Activated CD8-positive, alpha-beta T cell treated with anti-CD3 and anti-CD28 coated beads for 36 hours (primary cell): ENCODE measurements at regions not wholly inside any gene's neighbourhood (a gene's known extent, or its start where the extent isn't known, plus 50 kb on each side); places are given as distances from the start of the nearest gene placed in this dataset.

ENCODE experiments used
- ATAC-seq: fragments of 200-7000 bp; cut with Tn5 transposase; one replicate; pipeline ENCODE4 v1.10.0; 2021; ENCODE audit warnings: mild to moderate bottlenecking, moderate library complexity
- CTCF ChIA-PET: fragments of 350-600 bp; sonication (Branson Sonifier 250); formaldehyde crosslinking; loops from one replicate; lab custom pipeline; 2021; ENCODE audit warnings: antibody characterized with exemption; lab: Charles Lee
- POLR2A ChIA-PET: fragments of 350-600 bp; sonication (Branson Sonifier 250); formaldehyde crosslinking; loops from one replicate; lab custom pipeline; 2021; ENCODE audit warnings: antibody characterized with exemption; lab: Charles Lee
- DNase-seq: peaks from one replicate; pipeline ENCODE4 v3.0.0-alpha.2; 2020
- H3K27ac Mint-ChIP-seq: one replicate; pipeline ENCODE4 v1.8.0; 2021; ENCODE audit warnings: mild to moderate bottlenecking, mixed read lengths
- H3K27me3 Mint-ChIP-seq: one replicate; pipeline ENCODE4 v1.8.0; 2021; ENCODE audit warnings: mixed read lengths
- H3K36me3 Mint-ChIP-seq: one replicate; pipeline ENCODE4 v1.8.0; 2021; ENCODE audit warnings: low read depth, mixed read lengths
- H3K4me1 Mint-ChIP-seq: one replicate; pipeline ENCODE4 v1.8.0; 2021; ENCODE audit warnings: low read depth, mixed read lengths
- H3K4me3 Mint-ChIP-seq: one replicate; pipeline ENCODE4 v1.8.0; 2021; ENCODE audit warnings: mild to moderate bottlenecking, moderate library complexity, mixed read lengths
- H3K9me3 Mint-ChIP-seq: one replicate; pipeline ENCODE4 v1.8.0; 2021; ENCODE audit warnings: mixed read lengths
- intact Hi-C: fragments of 100-400 bp; cut with micrococcal nuclease; formaldehyde crosslinking; loops from one replicate; pipeline ENCODE4 v1.10.0; 2022
- TF ChIP-seq, protein P1 (sequence below): fragments of 200-600 bp; IDR thresholded peaks from one replicate; pipeline ENCODE4 v1.8.0; 2022; ENCODE audit warnings: antibody characterized with exemption, mild to moderate bottlenecking

- H3K4me1 Mint-ChIP-seq: peaks cover 19% of the 10 kb centered on the region
- intact Hi-C loops: no loop called here
- ChIA-PET CTCF (no interaction called here), POLR2A (no interaction called here)
- DNase-seq: no peak
- no peak for ATAC-seq
- no peaks in the 10 kb centered on the region for H3K36me3 Mint-ChIP-seq
- no peak overlapping the region for H3K4me3 Mint-ChIP-seq
- H3K27me3 Mint-ChIP-seq: no peaks in the 10 kb centered on the region
- H3K27ac Mint-ChIP-seq: no peak overlapping the region
- H3K9me3 Mint-ChIP-seq: no peaks in the 10 kb centered on the region
- TF ChIP-seq, protein P1, sequence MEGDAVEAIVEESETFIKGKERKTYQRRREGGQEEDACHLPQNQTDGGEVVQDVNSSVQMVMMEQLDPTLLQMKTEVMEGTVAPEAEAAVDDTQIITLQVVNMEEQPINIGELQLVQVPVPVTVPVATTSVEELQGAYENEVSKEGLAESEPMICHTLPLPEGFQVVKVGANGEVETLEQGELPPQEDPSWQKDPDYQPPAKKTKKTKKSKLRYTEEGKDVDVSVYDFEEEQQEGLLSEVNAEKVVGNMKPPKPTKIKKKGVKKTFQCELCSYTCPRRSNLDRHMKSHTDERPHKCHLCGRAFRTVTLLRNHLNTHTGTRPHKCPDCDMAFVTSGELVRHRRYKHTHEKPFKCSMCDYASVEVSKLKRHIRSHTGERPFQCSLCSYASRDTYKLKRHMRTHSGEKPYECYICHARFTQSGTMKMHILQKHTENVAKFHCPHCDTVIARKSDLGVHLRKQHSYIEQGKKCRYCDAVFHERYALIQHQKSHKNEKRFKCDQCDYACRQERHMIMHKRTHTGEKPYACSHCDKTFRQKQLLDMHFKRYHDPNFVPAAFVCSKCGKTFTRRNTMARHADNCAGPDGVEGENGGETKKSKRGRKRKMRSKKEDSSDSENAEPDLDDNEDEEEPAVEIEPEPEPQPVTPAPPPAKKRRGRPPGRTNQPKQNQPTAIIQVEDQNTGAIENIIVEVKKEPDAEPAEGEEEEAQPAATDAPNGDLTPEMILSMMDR: no peak
Measured at GRCh38 chr7:142542942-142543341, 206.3 kb upstream of the PRSS1 start.

DNA sequence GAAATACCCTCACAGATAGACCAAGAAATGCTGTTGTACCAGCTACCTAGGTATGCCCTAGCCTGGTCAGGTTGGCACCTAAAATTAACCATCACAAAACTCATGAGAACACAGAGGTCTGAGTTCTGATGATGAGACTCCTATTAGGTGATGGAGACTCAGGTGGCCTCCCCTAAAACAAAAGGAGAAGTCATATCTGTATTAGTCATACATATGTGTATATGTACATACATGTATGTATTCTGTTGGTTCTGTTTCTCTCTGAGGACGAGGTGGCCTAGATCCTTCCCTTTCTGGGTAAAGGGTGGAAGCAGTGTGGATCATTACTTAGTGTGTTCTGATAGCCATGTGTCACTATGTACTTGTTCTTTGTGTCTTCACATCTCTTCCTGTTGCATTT is 207.2 kb upstream of the PRSS1 start:
- Mint-ChIP-seq H3K4me1 (peaks cover 19% of the 10 kb centered on the region), H3K27me3 (no peaks in the 10 kb centered on the region), H3K4me3 (no peak overlapping the region), H3K9me3 (no peaks in the 10 kb centered on the region), H3K36me3 (peaks cover 3% of the 10 kb centered on the region), H3K27ac (no peak overlapping the region)
- CTCF ChIA-PET: no interaction called here
- POLR2A ChIA-PET: no interaction called here
- ATAC-seq (no peak), DNase-seq (no peak)
- intact Hi-C loops: no loop called here
- TF ChIP-seq, protein P1: no peak

GRCh38 chr7:142540371-142540770 is 208.9 kb upstream of the PRSS1 start:
- POLR2A ChIA-PET: no interaction called here
- no peak for ATAC-seq
- TF ChIP-seq, protein P1: no peak
- Mint-ChIP-seq H3K4me1 (peaks cover 27% of the 10 kb centered on the region), H3K27ac (peak overlapping the region; percentile 55), H3K36me3 (peaks cover 3% of the 10 kb centered on the region), H3K9me3 (no peaks in the 10 kb centered on the region), H3K4me3 (no peak overlapping the region), H3K27me3 (no peaks in the 10 kb centered on the region)
- CTCF ChIA-PET: no interaction called here
- no peak for DNase-seq
- intact Hi-C loops: no loop called here

GRCh38 chr7:142539901-142540300 is 209.4 kb upstream of the PRSS1 start:
- intact Hi-C loops: loop anchor here (5.0 to 10.0 kb wide), 2 partner anchors 45 to 267 kb away; no protein-coding TSS in a partner anchor
- ChIA-PET POLR2A (no interaction called here), CTCF (no interaction called here)
- peaks cover 32% of the 10 kb centered on the region for H3K4me1 Mint-ChIP-seq
- H3K36me3 Mint-ChIP-seq: peaks cover 3% of the 10 kb centered on the region
- no peaks in the 10 kb centered on the region for H3K9me3 Mint-ChIP-seq
- no peak for ATAC-seq
- TF ChIP-seq, protein P1: no peak
- no peak for DNase-seq
- H3K4me3 Mint-ChIP-seq: no peak overlapping the region
- H3K27me3 Mint-ChIP-seq: no peaks in the 10 kb centered on the region
- H3K27ac Mint-ChIP-seq: peak overlapping the region; percentile 55

DNA sequence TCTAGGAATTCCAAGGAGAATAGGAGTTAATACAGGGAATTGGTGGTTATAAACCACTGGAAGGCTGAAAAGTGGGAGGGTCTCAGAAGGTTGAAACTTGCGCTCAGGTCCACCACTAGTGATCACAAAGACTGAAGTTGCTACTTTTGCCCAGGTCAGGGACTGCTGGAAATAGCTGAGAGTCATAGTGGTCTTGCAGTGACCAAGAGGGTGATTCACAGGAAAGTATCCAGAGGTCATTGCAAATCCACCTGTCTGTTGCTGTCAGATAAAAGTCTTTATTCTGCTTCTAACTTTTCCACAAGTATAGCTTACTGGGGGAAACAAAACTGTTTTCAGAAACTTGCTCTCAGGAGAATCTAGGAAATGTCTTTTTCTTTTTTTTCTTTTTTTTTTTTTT is 211.5 kb upstream of the PRSS1 start:
- intact Hi-C loops: loop anchor here (5.0 to 10.0 kb wide), 2 partner anchors 47 to 270 kb away; no protein-coding TSS in a partner anchor
- peaks cover 3% of the 10 kb centered on the region for H3K36me3 Mint-ChIP-seq
- H3K9me3 Mint-ChIP-seq: no peaks in the 10 kb centered on the region
- no peak overlapping the region for H3K27ac Mint-ChIP-seq
- no peaks in the 10 kb centered on the region for H3K27me3 Mint-ChIP-seq
- CTCF ChIA-PET: interaction anchor here (1.0 to 6.1 kb wide), 4 partner anchors 13 to 79 kb away, joined by 3 to 39 read pairs (median 4); no protein-coding TSS in a partner anchor
- ATAC-seq (no peak), DNase-seq (no peak)
- TF ChIP-seq, protein P1: no peak
- peaks cover 33% of the 10 kb centered on the region for H3K4me1 Mint-ChIP-seq
- POLR2A ChIA-PET: interaction anchor here (3.3 kb wide), 1 partner anchor 270 kb away, joined by 15 read pairs; no protein-coding TSS in a partner anchor
- peak overlapping the region; percentile 21 for H3K4me3 Mint-ChIP-seq
